ENCODE measurements at regions not wholly inside any gene's neighbourhood (a gene's known extent, or its start where the extent isn't known, plus 50 kb on each side); places are given as distances from the start of the nearest gene placed in this dataset.

DNA sequence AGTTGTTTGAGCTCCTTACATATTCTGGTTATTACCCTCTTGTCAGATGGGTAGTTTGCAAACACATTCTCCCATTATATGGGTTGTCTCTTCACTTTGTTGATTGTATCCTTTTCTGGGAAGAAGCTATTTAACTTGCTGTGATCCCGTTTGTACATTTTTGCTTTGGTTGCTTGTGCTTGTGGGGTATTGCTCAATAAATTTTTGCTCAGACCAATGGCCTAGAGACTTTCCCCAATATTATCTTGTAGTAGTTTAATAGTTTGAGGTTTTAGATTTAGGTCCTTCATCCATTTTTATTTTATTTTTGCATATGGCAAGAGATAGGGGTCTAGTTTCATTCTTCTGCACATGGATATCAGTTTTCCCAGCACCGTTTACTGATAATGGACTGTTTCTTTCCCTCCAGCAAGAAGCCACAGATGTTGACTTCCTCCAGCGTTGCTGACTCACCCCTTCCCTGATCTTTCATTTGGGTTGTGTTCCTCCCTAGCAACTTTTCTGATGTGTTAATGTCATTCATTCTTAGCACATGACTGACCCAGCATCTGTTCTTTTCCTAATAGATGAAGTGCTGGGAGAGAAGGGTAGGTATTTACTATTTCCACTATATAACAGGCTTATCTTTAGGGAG lies 166.7 kb upstream of the SGO1 start:
- TF ChIP-seq POLR2AphosphoS5 (IDR thresholded peaks at IDR 0.05; ENCODE audit: low read depth, low read length) (no peak), EZH2 (IDR thresholded peaks at IDR 0.05) (no peak), SRF (IDR thresholded peaks at IDR 0.05; ENCODE audit: low read depth) (no peak), POLR2A (IDR thresholded peaks at IDR 0.05; ENCODE audit: borderline replicate concordance, extremely low read depth, insufficient read depth, insufficient read length) (no peak), YY1 (IDR thresholded peaks at IDR 0.05; ENCODE audit: extremely low read depth, insufficient replicate concordance, low read depth, low read length) (no peak)
- TF ChIP-seq, protein P1, sequence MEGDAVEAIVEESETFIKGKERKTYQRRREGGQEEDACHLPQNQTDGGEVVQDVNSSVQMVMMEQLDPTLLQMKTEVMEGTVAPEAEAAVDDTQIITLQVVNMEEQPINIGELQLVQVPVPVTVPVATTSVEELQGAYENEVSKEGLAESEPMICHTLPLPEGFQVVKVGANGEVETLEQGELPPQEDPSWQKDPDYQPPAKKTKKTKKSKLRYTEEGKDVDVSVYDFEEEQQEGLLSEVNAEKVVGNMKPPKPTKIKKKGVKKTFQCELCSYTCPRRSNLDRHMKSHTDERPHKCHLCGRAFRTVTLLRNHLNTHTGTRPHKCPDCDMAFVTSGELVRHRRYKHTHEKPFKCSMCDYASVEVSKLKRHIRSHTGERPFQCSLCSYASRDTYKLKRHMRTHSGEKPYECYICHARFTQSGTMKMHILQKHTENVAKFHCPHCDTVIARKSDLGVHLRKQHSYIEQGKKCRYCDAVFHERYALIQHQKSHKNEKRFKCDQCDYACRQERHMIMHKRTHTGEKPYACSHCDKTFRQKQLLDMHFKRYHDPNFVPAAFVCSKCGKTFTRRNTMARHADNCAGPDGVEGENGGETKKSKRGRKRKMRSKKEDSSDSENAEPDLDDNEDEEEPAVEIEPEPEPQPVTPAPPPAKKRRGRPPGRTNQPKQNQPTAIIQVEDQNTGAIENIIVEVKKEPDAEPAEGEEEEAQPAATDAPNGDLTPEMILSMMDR (IDR thresholded peaks at IDR 0.05 in 2 of 3, conservative IDR thresholded peaks at IDR 0.05 in 1 of 3; ENCODE audit: borderline replicate concordance in 1 of 3, insufficient read depth in 1 of 3, low read depth in 2 of 3, low read length in 2 of 3), result no peak

Measured in HCT116 (cell line).